ENCODE measurements at regions not wholly inside any gene's neighbourhood (a gene's known extent, or its start where the extent isn't known, plus 50 kb on each side); places are given as distances from the start of the nearest gene placed in this dataset.
"Not testable (repeated sequence)": the region's sequence is repeated elsewhere in the genome, so short reads cannot be mapped to it uniquely, and the experiment has no call there.

GRCh38 chr11:67801397-67801796 lies 127.0 kb upstream of the ALDH3B2 start:
- H3K36me3 Mint-ChIP-seq, H3K27ac Mint-ChIP-seq, H3K9me3 Mint-ChIP-seq, H3K27me3 Mint-ChIP-seq, H3K4me3 Mint-ChIP-seq: not testable (repeated sequence)
- H3K4me1 Mint-ChIP-seq: peaks cover 23% of the 10 kb centered on the region

GRCh38 chr11:67800591-67800990 lies 126.2 kb upstream of the ALDH3B2 start:
- not testable (repeated sequence) for H3K9me3 Mint-ChIP-seq, H3K27ac Mint-ChIP-seq, H3K36me3 Mint-ChIP-seq, H3K27me3 Mint-ChIP-seq, H3K4me3 Mint-ChIP-seq
- H3K4me1 Mint-ChIP-seq: peaks cover 21% of the 10 kb centered on the region

- H3K27ac Mint-ChIP-seq, H3K27me3 Mint-ChIP-seq, H3K4me3 Mint-ChIP-seq, H3K9me3 Mint-ChIP-seq, H3K36me3 Mint-ChIP-seq: not testable (repeated sequence)
- H3K4me1 Mint-ChIP-seq: peaks cover 21% of the 10 kb centered on the region
Measured at GRCh38 chr11:67799808-67800207, 125.4 kb upstream of the ALDH3B2 start.

GRCh38 chr11:67797726-67798521 lies 123.5 kb upstream of the ALDH3B2 start:
- not testable (repeated sequence) for H3K9me3 Mint-ChIP-seq, H3K27me3 Mint-ChIP-seq, H3K4me1 Mint-ChIP-seq, H3K27ac Mint-ChIP-seq, H3K4me3 Mint-ChIP-seq, H3K36me3 Mint-ChIP-seq

GRCh38 chr11:67795746-67796145 lies 121.3 kb upstream of the ALDH3B2 start:
- no peak overlapping the region for H3K27ac Mint-ChIP-seq
- no peak overlapping the region for H3K4me3 Mint-ChIP-seq
- peaks cover 9% of the 10 kb centered on the region for H3K4me1 Mint-ChIP-seq
- no peaks in the 10 kb centered on the region for H3K36me3 Mint-ChIP-seq
- no peaks in the 10 kb centered on the region for H3K9me3 Mint-ChIP-seq
- H3K27me3 Mint-ChIP-seq: no peaks in the 10 kb centered on the region

GRCh38 chr11:67793750-67794149 lies 119.3 kb upstream of the ALDH3B2 start:
- not testable (repeated sequence) for H3K9me3 Mint-ChIP-seq, H3K4me3 Mint-ChIP-seq, H3K27me3 Mint-ChIP-seq, H3K4me1 Mint-ChIP-seq, H3K36me3 Mint-ChIP-seq, H3K27ac Mint-ChIP-seq

GRCh38 chr11:67792273-67792990 lies 118.0 kb upstream of the ALDH3B2 start:
- H3K4me1 Mint-ChIP-seq, H3K27me3 Mint-ChIP-seq, H3K9me3 Mint-ChIP-seq, H3K36me3 Mint-ChIP-seq, H3K4me3 Mint-ChIP-seq, H3K27ac Mint-ChIP-seq: not testable (repeated sequence)

- not testable (repeated sequence) for H3K36me3 Mint-ChIP-seq, H3K4me1 Mint-ChIP-seq, H3K27me3 Mint-ChIP-seq, H3K4me3 Mint-ChIP-seq, H3K27ac Mint-ChIP-seq, H3K9me3 Mint-ChIP-seq
Measured at GRCh38 chr11:67791598-67792170, 117.3 kb upstream of the ALDH3B2 start.

GRCh38 chr11:67788341-67788695 lies 113.9 kb upstream of the ALDH3B2 start:
- not testable (repeated sequence) for H3K9me3 Mint-ChIP-seq, H3K4me1 Mint-ChIP-seq, H3K27ac Mint-ChIP-seq, H3K36me3 Mint-ChIP-seq, H3K27me3 Mint-ChIP-seq, H3K4me3 Mint-ChIP-seq

GRCh38 chr11:67787681-67788340 lies 113.4 kb upstream of the ALDH3B2 start:
- H3K27ac Mint-ChIP-seq, H3K4me3 Mint-ChIP-seq, H3K36me3 Mint-ChIP-seq, H3K4me1 Mint-ChIP-seq, H3K27me3 Mint-ChIP-seq, H3K9me3 Mint-ChIP-seq: not testable (repeated sequence)

- not testable (repeated sequence) for H3K36me3 Mint-ChIP-seq, H3K27me3 Mint-ChIP-seq, H3K4me3 Mint-ChIP-seq, H3K4me1 Mint-ChIP-seq, H3K27ac Mint-ChIP-seq, H3K9me3 Mint-ChIP-seq
Measured at GRCh38 chr11:67781967-67782366, 107.5 kb upstream of the ALDH3B2 start.

- H3K36me3 Mint-ChIP-seq, H3K27me3 Mint-ChIP-seq, H3K9me3 Mint-ChIP-seq, H3K4me3 Mint-ChIP-seq, H3K27ac Mint-ChIP-seq, H3K4me1 Mint-ChIP-seq: not testable (repeated sequence)
Measured at GRCh38 chr11:67781506-67781905, 107.1 kb upstream of the ALDH3B2 start.

GRCh38 chr11:67780056-67780455 lies 105.6 kb upstream of the ALDH3B2 start:
- H3K27ac Mint-ChIP-seq: no peak overlapping the region
- H3K27me3 Mint-ChIP-seq: peaks cover 4% of the 10 kb centered on the region
- H3K9me3 Mint-ChIP-seq: no peaks in the 10 kb centered on the region
- no peaks in the 10 kb centered on the region for H3K4me1 Mint-ChIP-seq
- no peak overlapping the region for H3K4me3 Mint-ChIP-seq
- H3K36me3 Mint-ChIP-seq: no peaks in the 10 kb centered on the region

GRCh38 chr11:67779189-67779875 lies 104.9 kb upstream of the ALDH3B2 start:
- not testable (repeated sequence) for H3K27me3 Mint-ChIP-seq, H3K9me3 Mint-ChIP-seq, H3K4me1 Mint-ChIP-seq, H3K36me3 Mint-ChIP-seq, H3K27ac Mint-ChIP-seq, H3K4me3 Mint-ChIP-seq

GRCh38 chr11:67776852-67777520 lies 102.6 kb upstream of the ALDH3B2 start:
- no peaks in the 10 kb centered on the region for H3K36me3 Mint-ChIP-seq
- H3K4me1 Mint-ChIP-seq: no peaks in the 10 kb centered on the region
- no peaks in the 10 kb centered on the region for H3K9me3 Mint-ChIP-seq
- H3K27me3 Mint-ChIP-seq: peaks cover 6% of the 10 kb centered on the region
- H3K27ac Mint-ChIP-seq: no peak overlapping the region
- H3K4me3 Mint-ChIP-seq: no peak overlapping the region
